Endothelial cell of umbilical vein (primary cell): ENCODE measurements at regions not wholly inside any gene's neighbourhood (a gene's known extent, or its start where the extent isn't known, plus 50 kb on each side); places are given as distances from the start of the nearest gene placed in this dataset.

Source experiments
- BruUV-seq: library from RNA; stranded (reverse); fragments of 400-500 nt; replicated peaks from 2 replicates; lab custom pipeline; 2021; lab: Mats Ljungman, UMichigan
- CTCF ChIA-PET: fragments of 300-600, 350-600 bp; sonication (Branson Sonifier 250); formaldehyde crosslinking; loops from one replicate; lab custom pipeline; 2021; ENCODE audit warnings: antibody characterized with exemption, inconsistent platforms; lab: Charles Lee
- POLR2A ChIA-PET: fragments of 300-600, 350-600 bp; sonication (Branson Sonifier 250); formaldehyde crosslinking; loops from one replicate; lab custom pipeline; 2021; ENCODE audit warnings: antibody characterized with exemption, inconsistent platforms; lab: Charles Lee
- DNase-seq: peaks from one replicate; pipeline ENCODE4 v3.0.0-alpha.2; 2011; ENCODE audit warnings: low read depth, low spot score
- FAIRE-seq: peaks from 2 replicates; lab custom pipeline; 2011; peaks lifted over from hg19 to GRCh38; lab: Jason Lieb, UNC
- H2AFZ ChIP-seq: 2 replicates; pipeline ENCODE4 v1.6.0; 2012; ENCODE audit warnings: low read depth, low read length, control low read depth, inconsistent platforms
- H3K27ac ChIP-seq: 2 replicates; pipeline ENCODE4 v1.5.1; 2011; ENCODE audit warnings: low read depth, mild to moderate bottlenecking, control low read depth, low read length, moderate library complexity; ENCODE audit not compliant: insufficient read depth
- H3K27me3 ChIP-seq, 2 experiments: 2 replicates each; pipeline versions ENCODE4 v1.6.0 to v1.6.1; 2011; ENCODE audit warnings: low read length in 2 of 2, mixed read lengths in 1 of 2; ENCODE audit not compliant: control insufficient read depth in 2 of 2, insufficient read depth in 2 of 2
- H3K36me3 ChIP-seq, 2 experiments: 2 replicates in 1 of 2; 3 replicates in 1 of 2; pipeline ENCODE4 v1.5.1; 2011; ENCODE audit warnings: low read length in 2 of 2, mild to moderate bottlenecking in 1 of 2, moderate library complexity in 1 of 2; ENCODE audit not compliant: control insufficient read depth in 2 of 2, insufficient read depth in 2 of 2; ENCODE audit errors: extremely low read depth in 1 of 2
- H3K4me1 ChIP-seq: 3 replicates; pipeline ENCODE4 v1.5.1; 2011; ENCODE audit warnings: mild to moderate bottlenecking, low read length; ENCODE audit not compliant: control insufficient read depth, insufficient read depth; ENCODE audit errors: extremely low read depth
- H3K4me2 ChIP-seq: 2 replicates; pipeline ENCODE4 v1.6.1; 2011; ENCODE audit warnings: low read length, control low read depth, mixed read lengths; ENCODE audit not compliant: insufficient read depth
- H3K4me3 ChIP-seq, 3 experiments: fragments of 200-600 bp in 1 of 3; sonication (generic), shearing (Covaris generic) in 1 of 3; replicated peaks in 1 of 3; 2 replicates each; pipeline ENCODE4 v1.5.1; 2011 to 2016; ENCODE audit warnings: control low read depth in 3 of 3, low read length in 3 of 3, mild to moderate bottlenecking in 2 of 3, inconsistent platforms in 1 of 3, low read depth in 1 of 3, moderate library complexity in 1 of 3; ENCODE audit not compliant: insufficient read depth in 1 of 3
- H3K79me2 ChIP-seq: 2 replicates; pipeline ENCODE4 v1.6.0; 2012; ENCODE audit warnings: low read length, inconsistent platforms; ENCODE audit not compliant: control insufficient read depth, insufficient read depth
- H3K9ac ChIP-seq: replicated peaks from 2 replicates; pipeline ENCODE3; 2011; ENCODE audit warnings: low read length, control low read depth; ENCODE audit not compliant: insufficient read depth; ENCODE audit errors: extremely low read depth
- H3K9me1 ChIP-seq: replicated peaks from 3 replicates; pipeline ENCODE4 v1.6.0; 2011; ENCODE audit warnings: mild to moderate bottlenecking, low read length; ENCODE audit not compliant: control insufficient read depth, insufficient read depth; ENCODE audit errors: extremely low read depth
- H3K9me3 ChIP-seq: replicated peaks from 2 replicates; pipeline ENCODE4 v1.5.1; 2012; ENCODE audit warnings: low read length, inconsistent platforms; ENCODE audit not compliant: control insufficient read depth, insufficient read depth
- H4K20me1 ChIP-seq: replicated peaks from 2 replicates; pipeline ENCODE3; 2011; ENCODE audit warnings: mild to moderate bottlenecking, low read length; ENCODE audit not compliant: control insufficient read depth, insufficient read depth; ENCODE audit errors: extremely low read depth
- EZH2 ChIP-seq: IDR thresholded peaks from 2 replicates; pipeline ENCODE4 v1.6.1; 2012; ENCODE audit warnings: borderline replicate concordance, low read depth, mild to moderate bottlenecking, moderate library complexity, low read length, inconsistent platforms; ENCODE audit not compliant: severe bottlenecking
- FOS ChIP-seq: IDR thresholded peaks from 2 replicates; pipeline ENCODE4 v1.6.1; 2011; ENCODE audit warnings: mild to moderate bottlenecking, low read length, moderate library complexity, borderline replicate concordance; ENCODE audit not compliant: insufficient read depth
- GATA2 ChIP-seq: IDR thresholded peaks from 2 replicates; pipeline ENCODE4 v1.7.0; 2011; ENCODE audit warnings: low read depth, mild to moderate bottlenecking, moderate library complexity, mixed read lengths, low read length; ENCODE audit not compliant: insufficient read length, insufficient read depth
- MYC ChIP-seq: IDR thresholded peaks from one replicate; pipeline ENCODE4 v1.6.1; 2011; ENCODE audit warnings: mild to moderate bottlenecking, low read depth, low read length
- POLR2A ChIP-seq: IDR thresholded peaks from 2 replicates; pipeline ENCODE4 v1.6.1; 2012; ENCODE audit warnings: low read depth, mild to moderate bottlenecking, control low read depth, low read length
- POLR2AphosphoS5 ChIP-seq: IDR thresholded peaks from 2 replicates; pipeline ENCODE4 v1.6.1; 2012; ENCODE audit warnings: low read depth, mild to moderate bottlenecking, control low read depth, low read length, moderate library complexity; ENCODE audit not compliant: insufficient read depth
- dilution Hi-C: fragments of 300-500 bp; cut with MboI; formaldehyde crosslinking; loops from one replicate; pipeline ENCODE4 v1.15.0; 2019; ENCODE audit warnings: low sequenced_read_pairs; ENCODE audit not compliant: extremely low pct_ligation_motif_present
- intact Hi-C: fragments of 100-400 bp; cut with micrococcal nuclease; formaldehyde crosslinking; loops from one replicate; pipeline ENCODE4 v1.10.0; 2022
- TF ChIP-seq, protein P1 (sequence below): IDR thresholded peaks from 2 replicates; pipeline ENCODE4 v1.6.1; 2011; ENCODE audit not compliant: insufficient read depth, insufficient read length
- TF ChIP-seq, protein P2 (sequence below), 2 donors: IDR thresholded peaks; 1 replicate in 1 of 2; 2 replicates in 1 of 2; pipeline ENCODE4 v1.5.1; 2011; ENCODE audit warnings: low read length in 2 of 2, mild to moderate bottlenecking in 2 of 2, moderate library complexity in 2 of 2, control low read depth in 1 of 2, inconsistent platforms in 1 of 2, low read depth in 1 of 2; ENCODE audit not compliant: insufficient read depth in 1 of 2; ENCODE audit errors: extremely low read depth in 1 of 2

DNA sequence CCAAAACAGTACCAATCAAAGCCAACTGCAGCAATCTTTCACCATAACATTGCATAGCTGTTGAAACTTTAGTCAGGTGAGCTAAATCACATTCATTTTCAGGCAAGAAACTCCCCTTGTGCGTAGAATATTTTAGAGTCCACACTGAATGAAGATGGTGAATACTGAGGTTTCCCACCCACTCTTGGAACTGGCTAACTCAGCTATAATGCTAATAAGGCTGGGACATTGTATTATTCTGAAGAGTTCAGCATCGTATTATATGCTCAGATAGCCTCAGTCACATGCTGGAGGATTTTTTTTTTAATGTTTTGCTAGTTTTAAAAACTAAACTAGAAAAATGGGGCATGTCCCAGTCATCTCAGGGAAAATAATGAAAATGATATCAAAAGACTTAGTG is 352.3 kb upstream of the FMN2 start:
- FAIRE-seq (no peak), DNase-seq (no peak)
- dilution Hi-C loops (no loop called here), intact Hi-C loops (no loop called here)
- Histone ChIP-seq H3K9ac (no peak overlapping the region), H2AFZ (no peak overlapping the region), H3K4me2 (no peak overlapping the region), H3K9me3 (no peaks in the 10 kb centered on the region), H4K20me1 (no peaks in the 10 kb centered on the region), H3K27me3 (no peaks in the 10 kb centered on the region), H3K4me1 (no peaks in the 10 kb centered on the region), H3K79me2 (no peaks in the 10 kb centered on the region), H3K36me3 (no peaks in the 10 kb centered on the region), H3K9me1 (no peaks in the 10 kb centered on the region), H3K4me3 (no peak overlapping the region), H3K27ac (no peak overlapping the region)
- ChIA-PET CTCF (no interaction called here), POLR2A (no interaction called here)
- TF ChIP-seq, protein P1, sequence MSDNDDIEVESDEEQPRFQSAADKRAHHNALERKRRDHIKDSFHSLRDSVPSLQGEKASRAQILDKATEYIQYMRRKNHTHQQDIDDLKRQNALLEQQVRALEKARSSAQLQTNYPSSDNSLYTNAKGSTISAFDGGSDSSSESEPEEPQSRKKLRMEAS, result no peak
- TF ChIP-seq GATA2, result no peak
- TF ChIP-seq POLR2A, result no peak
- TF ChIP-seq POLR2AphosphoS5, result no peak
- TF ChIP-seq, protein P2, sequence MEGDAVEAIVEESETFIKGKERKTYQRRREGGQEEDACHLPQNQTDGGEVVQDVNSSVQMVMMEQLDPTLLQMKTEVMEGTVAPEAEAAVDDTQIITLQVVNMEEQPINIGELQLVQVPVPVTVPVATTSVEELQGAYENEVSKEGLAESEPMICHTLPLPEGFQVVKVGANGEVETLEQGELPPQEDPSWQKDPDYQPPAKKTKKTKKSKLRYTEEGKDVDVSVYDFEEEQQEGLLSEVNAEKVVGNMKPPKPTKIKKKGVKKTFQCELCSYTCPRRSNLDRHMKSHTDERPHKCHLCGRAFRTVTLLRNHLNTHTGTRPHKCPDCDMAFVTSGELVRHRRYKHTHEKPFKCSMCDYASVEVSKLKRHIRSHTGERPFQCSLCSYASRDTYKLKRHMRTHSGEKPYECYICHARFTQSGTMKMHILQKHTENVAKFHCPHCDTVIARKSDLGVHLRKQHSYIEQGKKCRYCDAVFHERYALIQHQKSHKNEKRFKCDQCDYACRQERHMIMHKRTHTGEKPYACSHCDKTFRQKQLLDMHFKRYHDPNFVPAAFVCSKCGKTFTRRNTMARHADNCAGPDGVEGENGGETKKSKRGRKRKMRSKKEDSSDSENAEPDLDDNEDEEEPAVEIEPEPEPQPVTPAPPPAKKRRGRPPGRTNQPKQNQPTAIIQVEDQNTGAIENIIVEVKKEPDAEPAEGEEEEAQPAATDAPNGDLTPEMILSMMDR (IDR thresholded peaks at IDR 0.05; ENCODE audit: extremely low read depth in 1 of 2, insufficient read depth in 1 of 2, low read depth in 1 of 2, low read length in 2 of 2), result no peak
- TF ChIP-seq EZH2, result no peak
- TF ChIP-seq FOS, result no peak
- TF ChIP-seq MYC, result no peak
- BruUV-seq, result no TSS peak
